ENCODE measurements at regions not wholly inside any gene's neighbourhood (a gene's known extent, or its start where the extent isn't known, plus 50 kb on each side); places are given as distances from the start of the nearest gene placed in this dataset.

- TF ChIP-seq REST (IDR thresholded peaks at IDR 0.05; ENCODE audit: insufficient read depth in 1 of 2, low read depth in 2 of 2, low read length in 2 of 2) (no peak), POLR2AphosphoS5 (IDR thresholded peaks at IDR 0.05; ENCODE audit: low read depth, low read length) (no peak), TAF1 (IDR thresholded peaks at IDR 0.05; ENCODE audit: borderline replicate concordance, insufficient read depth, low read length) (no peak)
These were observed 332.9 kb downstream of the RASEF start for GRCh38 chr9:82729991-82730589.

Measured in PFSK-1 (cell line).